ENCODE measurements at regions not wholly inside any gene's neighbourhood (a gene's known extent, or its start where the extent isn't known, plus 50 kb on each side); places are given as distances from the start of the nearest gene placed in this dataset.
A peak's percentile ranks its signal among the peaks of the same experiment; 100 is the strongest.
"Not testable (repeated sequence)": the region's sequence is repeated elsewhere in the genome, so short reads cannot be mapped to it uniquely, and the experiment has no call there.

DNA sequence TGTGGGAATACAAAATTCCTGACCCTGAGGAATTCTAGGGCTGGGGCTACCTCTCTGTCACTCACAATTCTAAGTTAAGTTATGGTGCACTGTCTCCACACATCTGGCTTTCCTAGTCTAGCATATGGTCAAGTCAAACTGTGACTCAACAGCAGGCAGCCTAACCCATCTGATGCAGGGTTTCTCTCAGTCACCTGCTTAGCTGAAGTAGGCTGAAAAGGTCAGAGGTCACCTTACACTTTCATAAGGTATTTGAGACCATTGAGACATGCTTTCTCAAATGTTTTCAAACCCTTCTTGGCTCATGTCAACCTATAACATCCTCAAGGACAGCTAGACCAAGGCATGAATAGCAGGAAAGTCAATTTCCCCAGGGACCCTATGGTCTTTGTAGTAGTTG is 196.5 kb upstream of the STK26 start:
- DNase-seq (ENCODE audit: low read depth), result no peak

DNA sequence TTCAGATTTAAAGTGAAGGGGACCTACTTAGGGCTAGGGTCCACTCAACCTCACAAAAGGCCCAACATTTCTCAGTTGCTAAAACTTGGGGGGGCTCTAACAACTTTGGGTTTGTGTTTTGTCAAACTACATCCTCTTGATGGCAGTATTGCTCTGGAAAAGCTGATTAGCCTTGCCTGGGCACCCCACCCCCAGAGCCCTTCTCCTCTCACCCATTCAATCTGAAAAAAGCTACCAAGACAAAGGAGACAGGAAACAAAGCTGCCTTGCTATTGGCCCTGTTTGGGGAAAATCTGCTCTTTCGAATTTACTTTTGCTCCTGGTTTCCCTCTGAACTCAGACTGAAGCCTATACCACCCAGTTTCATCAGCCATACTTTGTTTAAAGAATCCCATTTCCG is 195.2 kb upstream of the STK26 start:
- DNase-seq (ENCODE audit: low read depth), result no peak

DNA sequence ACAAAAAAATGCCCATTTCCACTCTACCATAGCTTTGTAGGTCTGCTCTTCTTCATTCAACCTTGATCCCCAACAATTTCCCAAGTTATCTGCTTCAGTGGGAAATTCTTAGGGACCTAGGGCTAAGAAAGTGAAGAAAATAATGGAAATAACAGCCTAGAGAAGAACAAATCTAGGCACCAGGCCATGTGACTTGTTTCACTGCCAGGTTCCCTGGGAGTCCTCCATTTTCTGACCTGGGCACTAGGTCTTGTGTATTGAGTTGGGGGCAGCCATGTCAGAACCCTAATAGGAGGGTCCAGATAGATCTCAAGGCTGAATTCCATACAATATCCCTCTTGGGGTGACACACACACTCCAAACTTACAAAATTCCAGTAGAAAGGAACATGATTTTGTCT is 194.6 kb upstream of the STK26 start:
- no peak for DNase-seq (ENCODE audit: low read depth)

DNA sequence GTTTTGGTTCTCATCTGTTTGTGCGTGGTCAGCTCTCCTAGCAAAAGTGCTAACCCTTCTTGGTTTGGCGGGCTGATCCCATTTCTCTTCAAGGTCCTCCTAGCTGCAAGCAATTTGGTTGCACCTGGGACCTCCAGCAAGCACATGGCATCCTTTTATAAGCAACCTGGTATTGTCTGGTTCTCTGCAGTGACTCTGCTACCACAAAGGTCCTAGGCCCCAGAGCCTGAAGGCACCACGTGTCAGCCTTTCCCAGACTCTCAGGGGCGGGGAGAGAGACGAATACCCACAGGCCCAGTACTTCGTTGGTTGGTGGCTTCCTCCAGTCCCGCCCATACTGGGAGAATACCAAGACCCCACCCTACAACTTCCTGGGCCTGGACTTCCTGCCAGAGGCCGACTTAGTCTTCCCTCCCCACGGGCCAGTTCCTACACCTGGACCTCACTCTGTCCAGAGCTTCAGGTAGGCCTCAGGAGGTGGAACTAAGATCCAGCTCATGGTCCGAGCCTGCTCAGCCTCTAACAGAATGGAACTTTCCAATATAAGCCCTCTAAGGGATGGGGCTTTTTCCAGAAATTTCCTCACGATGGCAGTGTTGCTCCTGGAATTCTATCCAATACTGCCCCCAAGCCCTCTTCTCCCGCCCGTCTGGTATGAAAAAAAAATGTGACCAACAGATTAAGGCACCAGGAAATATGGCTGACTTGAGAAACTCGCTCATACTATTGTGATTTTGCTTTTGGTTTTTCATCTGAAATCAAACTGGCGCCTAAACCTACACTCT is 192.5 kb upstream of the STK26 start:
- peak; percentile 50 for DNase-seq (ENCODE audit: low read depth)

DNA sequence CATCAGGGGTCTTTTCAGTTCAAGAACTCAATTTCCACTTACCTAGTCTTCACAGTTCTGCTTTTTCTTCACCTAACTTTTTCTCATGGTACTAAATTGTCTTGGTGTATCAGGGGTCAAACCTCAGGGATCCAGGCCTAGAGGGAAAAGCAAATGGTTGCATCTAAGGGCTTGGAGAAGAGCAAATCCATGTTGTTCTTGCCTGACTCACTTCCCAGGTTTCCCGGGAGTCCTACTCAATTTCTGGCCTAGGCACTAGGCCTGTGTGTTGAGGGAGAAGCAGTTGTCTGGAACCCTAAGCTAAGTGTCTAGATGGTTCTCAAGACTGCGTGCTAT is 191.9 kb upstream of the STK26 start:
- no peak for DNase-seq (ENCODE audit: low read depth)

DNA sequence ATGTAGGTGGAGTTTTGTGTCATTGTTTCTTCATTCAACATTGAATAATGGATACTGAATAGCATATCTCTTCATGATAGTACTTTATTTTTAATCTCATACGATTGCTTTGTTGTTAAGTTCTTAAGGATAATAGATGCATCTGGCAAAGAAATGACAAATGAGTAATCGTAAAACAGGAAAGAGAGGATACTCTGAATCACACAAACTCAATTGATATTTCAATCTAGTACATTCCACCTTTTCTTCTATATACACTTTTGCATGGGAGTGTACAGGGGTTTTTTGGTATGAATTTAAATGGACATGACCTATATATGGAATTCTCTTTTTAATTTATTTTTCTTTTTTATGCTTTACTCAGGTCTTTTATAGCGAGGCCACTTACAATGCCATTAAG is 186.9 kb upstream of the STK26 start:
- no peak for DNase-seq (ENCODE audit: low read depth)

DNA sequence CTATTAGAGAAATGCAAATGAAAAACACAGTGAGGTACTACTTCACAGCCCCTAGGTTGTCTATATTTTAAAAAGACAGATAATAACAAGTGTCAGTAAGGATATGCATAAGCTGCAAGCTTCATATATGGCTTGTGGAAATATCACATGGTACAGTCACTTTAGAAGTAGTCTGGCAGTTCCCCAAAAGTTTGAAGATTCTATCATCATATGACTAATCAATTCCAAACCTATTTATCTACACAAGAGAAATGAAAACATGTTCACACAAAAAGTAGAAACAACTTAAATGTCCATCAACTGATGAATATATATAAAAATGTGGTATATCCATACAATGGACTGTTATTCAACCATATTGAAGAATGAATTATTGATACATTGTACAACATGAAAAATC is 185.8 kb upstream of the STK26 start:
- no peak for DNase-seq (ENCODE audit: low read depth)

DNA sequence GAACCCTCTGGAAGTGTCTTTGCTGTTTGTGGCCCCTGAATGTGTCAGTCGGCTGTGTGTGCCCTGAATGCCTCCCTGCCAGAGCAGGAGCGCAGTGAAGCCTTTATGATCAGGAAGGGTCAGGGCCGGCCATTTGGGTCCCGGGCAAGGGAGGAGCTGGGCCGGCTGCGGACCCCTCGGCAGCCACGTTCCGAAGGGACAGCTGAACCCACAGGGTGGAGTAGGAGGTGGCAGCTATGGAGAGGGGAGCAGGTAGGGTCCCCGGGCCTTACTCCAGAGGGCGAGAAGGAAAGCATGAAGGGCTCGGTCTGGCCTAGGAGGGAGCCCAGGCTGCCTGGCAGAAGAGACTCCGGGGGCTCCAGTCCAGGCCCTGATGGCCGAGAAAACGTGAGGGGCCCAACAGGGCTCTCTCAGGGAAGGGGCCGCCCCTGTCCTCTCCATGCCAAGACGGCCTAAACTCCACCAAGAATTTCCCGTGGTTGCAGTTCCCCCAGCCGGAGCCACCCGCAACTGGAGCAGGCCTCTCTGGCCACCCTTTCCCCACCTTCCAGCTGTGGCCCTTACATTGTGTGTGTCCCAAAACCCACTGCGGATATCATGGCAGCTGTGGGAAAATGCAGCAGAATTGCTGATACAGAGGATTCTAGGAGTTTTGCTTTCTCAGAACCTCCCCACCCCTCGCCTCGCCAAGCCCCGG is 182.2 kb upstream of the STK26 start:
- DNase-seq (ENCODE audit: low read depth), result no peak

DNA sequence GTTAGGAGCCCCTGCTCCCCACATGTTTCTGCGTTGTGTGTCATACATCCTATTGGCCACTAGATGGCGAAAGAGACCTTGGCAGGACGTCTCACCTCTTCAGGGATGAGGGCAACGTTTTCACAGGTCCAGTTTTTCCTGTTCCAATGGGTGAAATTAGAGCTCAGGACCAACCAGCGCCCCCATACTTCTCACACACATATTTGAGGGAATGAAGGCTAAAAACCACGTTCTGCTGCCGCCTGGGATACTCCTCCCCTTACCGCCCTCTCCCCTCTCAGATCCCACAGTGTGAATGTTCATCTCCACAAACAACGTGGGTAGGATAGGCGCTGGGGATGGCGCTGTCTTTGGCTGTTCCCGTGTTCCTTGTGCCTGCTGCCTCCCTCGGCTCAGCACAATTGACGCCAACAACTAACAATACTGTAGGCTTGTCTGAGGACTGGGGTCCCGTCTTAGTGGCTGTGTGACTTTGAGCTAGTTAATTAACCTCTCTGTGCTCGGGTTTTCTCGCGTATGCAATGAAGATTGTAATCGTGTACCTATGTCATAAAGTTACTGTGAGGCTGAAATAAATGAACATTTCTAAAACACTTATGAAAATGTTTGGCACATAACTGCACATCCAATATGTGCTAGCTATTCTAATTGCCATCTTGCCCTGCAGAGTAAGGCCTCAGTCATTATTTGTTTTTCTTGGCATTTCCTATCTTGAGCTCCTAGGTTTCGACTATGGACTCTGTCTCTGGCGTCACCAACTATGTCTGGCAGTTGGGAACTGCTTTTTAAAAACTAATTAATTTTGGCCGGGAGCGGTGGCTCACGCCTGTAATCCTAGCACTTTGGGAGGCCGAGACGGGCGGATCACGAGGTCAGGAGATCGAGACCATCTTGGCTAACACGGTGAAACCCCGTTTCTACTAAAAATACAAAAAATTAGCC is 181.3 kb upstream of the STK26 start:
- DNase-seq (ENCODE audit: low read depth), result no peak

DNA sequence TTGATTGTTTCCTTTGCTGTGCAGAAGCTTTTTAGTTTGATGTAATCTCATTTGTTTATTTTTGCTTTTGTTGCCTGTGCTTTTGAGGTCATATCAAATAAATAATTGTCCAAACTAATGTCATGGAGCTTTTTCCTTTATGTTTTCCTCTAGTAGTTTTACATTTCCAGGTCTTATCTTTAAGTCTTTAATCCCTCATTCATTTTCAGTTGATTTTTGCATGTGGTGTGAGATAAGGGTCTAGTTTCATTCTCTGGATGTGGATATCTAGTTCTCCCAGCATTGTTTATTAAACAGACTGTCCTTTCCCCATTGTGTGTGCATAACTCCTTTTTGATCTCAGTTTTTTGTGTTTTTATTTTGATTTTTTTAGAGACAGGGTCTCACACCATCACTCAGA is 179.1 kb upstream of the STK26 start:
- DNase-seq (ENCODE audit: low read depth), result no peak

DNA sequence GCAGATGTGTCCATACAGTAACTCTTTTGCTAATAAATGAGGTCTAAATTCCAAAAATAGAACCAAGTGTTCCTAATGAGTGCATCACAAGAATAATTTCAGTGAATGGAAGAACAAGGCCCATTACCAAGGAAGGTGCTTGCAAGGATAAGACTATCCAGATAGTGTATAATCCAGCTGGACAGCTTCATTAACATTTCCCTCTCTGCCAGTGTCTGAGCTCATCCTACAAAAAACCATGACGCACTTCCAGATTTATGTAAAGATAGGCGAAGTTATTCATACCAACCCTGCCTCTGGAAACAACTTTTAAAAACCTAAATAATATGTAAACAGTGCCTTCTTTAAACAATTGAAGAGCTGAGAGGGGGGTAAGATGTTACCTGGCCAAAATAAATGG is 177.9 kb upstream of the STK26 start:
- no peak for DNase-seq (ENCODE audit: low read depth)

DNA sequence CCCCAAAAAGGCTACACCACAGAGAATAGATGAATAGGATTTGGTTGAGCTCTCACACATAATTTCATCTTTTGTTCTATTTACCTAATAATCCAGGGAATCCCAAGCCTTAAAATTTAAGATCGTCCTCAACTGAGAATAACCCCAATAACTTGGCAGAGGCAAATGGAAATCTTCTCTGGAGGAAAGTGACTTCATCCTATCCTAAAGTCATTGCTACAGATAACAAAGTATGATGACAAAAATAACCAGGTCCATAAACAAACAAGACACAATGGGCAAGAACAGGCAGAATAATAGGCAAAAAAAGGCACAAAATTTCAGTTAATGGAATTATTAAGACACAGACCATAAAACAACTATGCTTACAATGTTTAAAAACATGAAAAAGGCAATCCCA is 177.3 kb upstream of the STK26 start:
- DNase-seq (ENCODE audit: low read depth), result no peak

DNA sequence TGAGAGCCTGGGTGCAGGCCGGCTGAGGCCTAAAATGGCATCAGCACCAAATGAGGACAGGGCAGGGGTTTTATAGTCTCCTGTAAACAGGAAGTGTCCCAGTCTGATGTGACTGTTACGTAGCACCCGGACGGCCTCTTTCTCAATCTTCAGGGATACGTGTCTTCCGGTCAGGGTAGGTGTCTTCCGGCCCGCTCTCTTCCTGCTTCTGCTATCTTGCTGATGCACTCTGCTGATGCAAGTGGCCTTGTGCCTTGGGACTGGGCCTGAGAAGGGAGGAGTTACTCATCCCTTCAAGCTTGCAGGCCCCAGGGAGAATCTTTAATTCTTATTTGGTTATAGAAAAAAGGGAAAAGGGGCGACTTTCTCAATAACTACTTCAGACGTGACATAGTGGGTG is 172.1 kb upstream of the STK26 start:
- not testable (repeated sequence) for DNase-seq (ENCODE audit: low read depth)

DNA sequence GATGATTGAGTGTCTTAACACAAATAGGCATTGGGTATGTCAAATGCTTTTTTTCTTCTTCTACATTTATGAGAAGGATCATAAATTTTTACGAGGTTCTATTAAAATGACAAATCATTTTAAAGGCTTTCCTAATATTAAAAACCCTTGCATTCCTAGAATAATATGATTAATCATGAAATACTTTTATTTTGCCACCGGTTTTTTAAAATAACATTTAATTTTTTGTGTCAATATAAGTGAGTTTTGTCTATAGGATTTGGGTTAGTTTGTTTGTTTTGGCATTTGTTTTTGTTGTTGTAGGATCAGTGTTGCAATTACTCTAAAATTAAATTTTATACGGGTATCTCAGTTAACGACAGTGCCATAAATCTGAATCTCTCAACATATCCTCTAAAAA is 169.7 kb upstream of the STK26 start:
- DNase-seq (ENCODE audit: low read depth), result no peak

DNA sequence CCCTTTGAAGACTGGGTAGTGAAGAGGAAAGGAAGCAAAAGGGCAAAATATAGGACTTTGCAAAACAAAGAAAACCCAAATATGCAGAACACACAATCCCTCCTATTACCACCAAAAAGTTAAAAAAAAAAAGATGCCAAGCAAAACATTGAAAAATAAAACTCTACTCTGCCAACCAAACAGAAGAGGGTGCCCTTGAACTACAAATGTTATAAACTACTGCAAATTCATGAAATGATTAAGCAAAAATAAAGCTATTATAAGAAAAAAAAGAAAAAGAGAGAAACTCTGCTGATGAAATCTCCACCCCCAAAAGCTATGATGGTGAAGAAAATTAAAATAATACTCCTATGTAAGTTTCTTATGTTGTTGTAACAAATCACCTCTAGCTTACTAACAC is 168.5 kb upstream of the STK26 start:
- no peak for DNase-seq (ENCODE audit: low read depth)

DNA sequence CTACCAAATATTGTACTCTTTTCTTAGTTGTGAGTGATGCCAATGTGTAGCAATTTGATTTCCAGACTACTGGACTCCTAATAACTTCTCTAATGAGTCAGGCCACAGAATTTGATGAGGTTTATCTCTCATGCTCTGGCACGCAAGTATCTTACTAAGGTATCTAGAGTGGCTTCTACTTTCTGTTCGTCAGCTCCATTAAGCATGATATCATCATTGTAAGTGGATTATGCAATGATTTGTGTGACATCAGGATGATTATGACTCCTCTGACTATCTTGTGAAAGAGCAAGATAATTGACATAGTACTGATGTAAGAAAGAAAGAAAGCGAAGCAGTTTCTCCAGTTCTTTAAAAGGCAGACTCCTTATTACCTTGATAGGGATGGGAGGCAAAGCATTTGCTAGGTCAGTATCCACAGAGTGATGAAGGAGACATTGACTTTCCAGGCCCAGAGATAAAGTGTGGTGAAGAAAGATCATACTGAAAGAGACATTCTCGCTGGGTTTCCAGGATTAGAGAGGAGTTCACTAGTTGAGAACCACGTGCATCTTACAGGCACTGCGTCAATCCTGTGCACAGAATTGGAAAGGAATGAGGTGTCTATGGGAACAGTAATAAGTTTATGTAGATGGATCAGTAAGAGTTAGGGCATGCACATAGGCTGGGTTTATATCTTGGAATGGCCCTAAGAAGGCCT is 161.9 kb upstream of the STK26 start:
- no peak for DNase-seq (ENCODE audit: low read depth)

DNA sequence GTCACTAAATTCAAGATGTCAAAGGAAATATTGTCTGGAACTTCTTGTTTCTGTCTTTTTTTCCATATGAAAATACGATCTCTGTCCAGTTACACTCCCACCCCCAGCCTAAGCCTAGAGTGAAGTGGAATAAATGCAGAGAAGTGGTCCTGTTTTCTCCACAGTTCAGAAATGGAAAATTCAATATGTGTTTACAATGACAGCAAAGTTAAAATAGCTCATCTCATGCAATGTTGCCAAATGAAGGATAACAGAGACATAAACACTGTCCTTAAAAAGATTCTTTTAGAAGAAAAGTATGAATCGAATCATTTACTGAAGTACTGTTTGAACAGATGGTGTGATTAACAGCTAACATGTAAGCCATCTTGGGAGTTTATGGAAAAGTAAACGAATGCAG is 160.8 kb upstream of the STK26 start:
- DNase-seq (ENCODE audit: low read depth), result no peak

DNA sequence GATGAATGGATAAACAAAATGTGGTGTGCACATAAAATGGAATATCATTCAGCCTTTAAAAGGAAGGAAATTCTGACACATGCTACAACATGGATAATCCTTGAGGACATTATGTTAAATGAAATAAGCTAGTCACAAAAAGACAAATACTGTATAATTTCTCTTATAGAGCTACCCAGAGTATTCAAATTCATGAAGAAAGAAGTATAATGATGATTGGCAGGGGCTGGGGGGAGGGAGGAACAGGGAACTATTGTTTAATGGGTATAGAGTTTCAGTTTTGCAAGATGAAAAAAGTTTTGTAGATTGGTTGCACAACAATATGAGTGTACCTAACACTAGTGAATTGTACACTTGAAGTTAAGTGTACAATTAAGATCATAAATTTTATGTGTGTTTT is 153.9 kb upstream of the STK26 start:
- DNase-seq (ENCODE audit: low read depth), result no peak

DNA sequence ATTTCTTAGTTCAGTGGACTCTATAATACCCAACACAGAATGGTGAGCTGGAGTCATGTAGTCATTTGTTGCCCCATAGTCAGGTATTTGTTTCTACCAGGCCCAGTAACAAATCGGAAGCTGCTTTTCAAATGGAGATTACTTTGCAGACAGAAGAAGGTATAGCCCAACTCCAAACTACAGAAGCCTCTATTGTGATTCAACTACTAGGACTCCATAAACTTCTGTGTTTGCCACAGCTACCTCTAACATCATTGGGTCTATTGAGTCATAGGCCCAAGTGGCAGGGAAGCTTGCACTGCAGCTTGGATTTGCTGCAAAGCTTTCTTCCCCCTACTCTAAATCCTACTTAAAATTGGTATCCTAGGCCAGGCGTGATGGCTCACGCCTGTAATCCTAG is 148.8 kb upstream of the STK26 start:
- DNase-seq (ENCODE audit: low read depth), result no peak

DNA sequence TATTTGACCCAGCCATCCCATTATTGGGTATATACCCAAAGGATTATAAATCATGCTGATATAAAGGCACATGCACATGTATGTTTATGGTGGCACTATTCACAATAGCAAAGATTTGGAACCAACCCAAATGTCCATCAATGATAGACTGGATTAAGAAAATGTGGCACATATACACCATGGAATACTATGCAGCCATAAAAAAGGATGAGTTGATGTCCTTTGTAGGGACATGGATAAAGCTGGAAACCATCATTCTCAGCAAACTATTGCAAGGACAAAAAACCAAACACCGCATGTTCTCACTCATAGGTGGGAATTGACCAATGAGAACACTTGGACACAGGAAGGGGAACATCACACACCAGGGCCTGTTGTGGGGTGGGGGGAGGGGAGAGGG is 147.3 kb upstream of the STK26 start:
- not testable (repeated sequence) for DNase-seq (ENCODE audit: low read depth)

DNA sequence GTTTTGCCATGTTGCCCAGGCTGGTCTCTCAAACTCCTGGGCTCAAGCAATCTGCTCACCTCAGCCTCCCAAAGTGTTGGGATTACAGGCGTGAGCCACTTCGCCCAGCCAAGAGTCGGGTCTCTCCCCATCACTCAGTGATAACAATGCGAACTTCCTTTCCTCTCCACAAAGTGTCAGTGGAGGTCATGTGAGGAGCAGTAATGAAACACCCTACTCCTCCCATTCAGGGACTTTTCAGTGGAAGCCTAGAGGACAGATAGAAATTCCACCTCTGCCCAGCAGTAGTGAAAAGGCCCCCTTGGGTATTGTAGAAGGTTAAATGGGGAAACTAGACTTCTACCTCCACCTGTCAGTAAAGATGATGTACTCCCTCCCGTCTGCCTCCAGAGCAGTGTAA is 141.9 kb upstream of the STK26 start:
- DNase-seq (ENCODE audit: low read depth), result no peak

DNA sequence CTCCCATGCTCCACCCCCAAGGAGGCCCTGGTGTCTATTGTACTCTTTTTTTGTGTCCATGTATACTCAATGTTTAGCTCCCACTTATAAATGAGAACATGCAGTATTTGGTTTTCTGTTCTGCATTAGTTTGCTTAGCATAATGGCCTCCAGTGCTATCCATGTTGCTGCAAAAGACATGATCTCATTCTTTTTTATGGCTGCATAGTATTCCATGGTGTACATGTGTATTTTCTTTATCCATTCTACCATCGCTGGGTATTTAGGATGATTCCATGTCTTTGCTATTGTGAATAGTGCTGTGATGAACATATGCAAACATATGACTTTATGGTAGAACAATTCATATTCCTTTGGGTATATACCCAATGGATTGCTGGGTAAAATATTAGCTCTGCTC is 138.1 kb upstream of the STK26 start:
- DNase-seq (ENCODE audit: low read depth), result not testable (repeated sequence)
